Daoy (cell line): ENCODE measurements at regions not wholly inside any gene's neighbourhood (a gene's known extent, or its start where the extent isn't known, plus 50 kb on each side); places are given as distances from the start of the nearest gene placed in this dataset.

ENCODE experiments used
- DNase-seq: peaks from one replicate; pipeline ENCODE4 v3.0.0-alpha.2; 2015; ENCODE audit warnings: low read depth

GRCh38 chr2:143954844-143955243 lies 565.1 kb downstream of the ZEB2 start:
- DNase-seq: no peak

- DNase-seq: no peak
Measured at GRCh38 chr2:143954186-143954585, 565.7 kb downstream of the ZEB2 start.

- no peak for DNase-seq
Measured at GRCh38 chr2:143953451-143954030, 566.4 kb downstream of the ZEB2 start.

- DNase-seq: no peak
Measured at GRCh38 chr2:143952536-143952935, 567.4 kb downstream of the ZEB2 start.

- no peak for DNase-seq
Measured at GRCh38 chr2:143950704-143951103, 569.2 kb downstream of the ZEB2 start.

- DNase-seq: no peak
Measured at GRCh38 chr2:143949121-143949848, 570.6 kb downstream of the ZEB2 start.

GRCh38 chr2:143948710-143949109 lies 571.2 kb downstream of the ZEB2 start:
- no peak for DNase-seq

GRCh38 chr2:143946436-143947391 lies 573.2 kb downstream of the ZEB2 start:
- no peak for DNase-seq

GRCh38 chr2:143942486-143942885 lies 577.4 kb downstream of the ZEB2 start:
- no peak for DNase-seq

GRCh38 chr2:143940720-143941119 lies 579.2 kb downstream of the ZEB2 start:
- no peak for DNase-seq

GRCh38 chr2:143939626-143940330 lies 580.1 kb downstream of the ZEB2 start:
- no peak for DNase-seq

GRCh38 chr2:143937723-143938350 lies 582.1 kb downstream of the ZEB2 start:
- DNase-seq: peak; percentile 3

- DNase-seq: peak; percentile 54
Measured at GRCh38 chr2:143936848-143937722, 582.8 kb downstream of the ZEB2 start.

GRCh38 chr2:143936538-143936847 lies 583.4 kb downstream of the ZEB2 start:
- DNase-seq: no peak

- DNase-seq: no peak
Measured at GRCh38 chr2:143935482-143935752, 584.5 kb downstream of the ZEB2 start.

GRCh38 chr2:143934626-143935481 lies 585.1 kb downstream of the ZEB2 start:
- no peak for DNase-seq

- no peak for DNase-seq
Measured at GRCh38 chr2:143933946-143934569, 585.9 kb downstream of the ZEB2 start.

GRCh38 chr2:143930891-143931290 lies 589.0 kb downstream of the ZEB2 start:
- DNase-seq: no peak

GRCh38 chr2:143928613-143929012 lies 591.3 kb downstream of the ZEB2 start:
- DNase-seq: no peak
